Neural cell (in vitro differentiated cells): ENCODE measurements at regions not wholly inside any gene's neighbourhood (a gene's known extent, or its start where the extent isn't known, plus 50 kb on each side); places are given as distances from the start of the nearest gene placed in this dataset.

ENCODE experiments used
- H2AFZ ChIP-seq: fragments of 200-600, 300-800 bp; sonication (generic), shearing (Covaris generic); 2 replicates; pipeline ENCODE4 v1.6.0; 2014; ENCODE audit warnings: low read depth, mild to moderate bottlenecking, antibody characterized with exemption, low read length, moderate library complexity
- H3F3A ChIP-seq: fragments of 200-600 bp; shearing (Covaris generic); 2 replicates; pipeline ENCODE4 v1.6.1; 2016; ENCODE audit warnings: mild to moderate bottlenecking, moderate library complexity, mixed read lengths, antibody characterized with exemption, low read length; ENCODE audit not compliant: insufficient read depth, poor library complexity, severe bottlenecking
- H3K27ac ChIP-seq: fragments of 200-600, 300-800 bp; sonication (generic), shearing (Covaris generic); 2 replicates; pipeline ENCODE4 v1.5.1; 2014; ENCODE audit warnings: mild to moderate bottlenecking, low read length, moderate library complexity
- H3K27me3 ChIP-seq: fragments of 300-800, 200-600 bp; sonication (generic), shearing (Covaris generic); 2 replicates; pipeline ENCODE4 v1.6.0; 2014; ENCODE audit warnings: mild to moderate bottlenecking, low read depth, low read length, moderate library complexity; ENCODE audit not compliant: insufficient read depth
- H3K36me3 ChIP-seq: fragments of 300-800, 200-600 bp; sonication (generic), shearing (Covaris generic); 2 replicates; pipeline ENCODE4 v1.5.1; 2014; ENCODE audit warnings: mild to moderate bottlenecking, antibody characterized with exemption, low read length, moderate library complexity; ENCODE audit not compliant: insufficient read depth
- H3K4me2 ChIP-seq: fragments of 300-800, 200-600 bp; sonication (generic), shearing (Covaris generic); 2 replicates; pipeline ENCODE4 v1.6.0; 2014; ENCODE audit warnings: mild to moderate bottlenecking, low read length
- H3K4me3 ChIP-seq: fragments of 300-800, 200-600 bp; sonication (generic), shearing (Covaris generic); 2 replicates; pipeline ENCODE4 v1.5.1; 2014; ENCODE audit warnings: mild to moderate bottlenecking, low read length, moderate library complexity
- H3K79me2 ChIP-seq: fragments of 200-600 bp; shearing (Covaris generic); replicated peaks from 2 replicates; pipeline ENCODE4 v1.6.0; 2014; ENCODE audit warnings: mild to moderate bottlenecking, low read length, moderate library complexity; ENCODE audit not compliant: insufficient read depth
- H3K9ac ChIP-seq: fragments of 300-800, 200-600 bp; sonication (generic), shearing (Covaris generic); 2 replicates; pipeline ENCODE4 v1.6.1; 2016; ENCODE audit warnings: mild to moderate bottlenecking, low read length, mixed read lengths
- H3K9me2 ChIP-seq: fragments of 200-600 bp; shearing (Covaris generic); 2 replicates; pipeline ENCODE4 v1.6.1; 2016; ENCODE audit warnings: mild to moderate bottlenecking, low read length, mixed read lengths; ENCODE audit not compliant: insufficient read depth
- H3K9me3 ChIP-seq: fragments of 200-600, 300-800 bp; sonication (generic), shearing (Covaris generic); 2 replicates; pipeline ENCODE4 v1.6.1; 2016; ENCODE audit warnings: mild to moderate bottlenecking, mixed run types, low read length, moderate library complexity, mixed read lengths
- H4K20me1 ChIP-seq: fragments of 200-600 bp; shearing (Covaris generic); 2 replicates; pipeline ENCODE4 v1.6.1; 2016; ENCODE audit warnings: mild to moderate bottlenecking, mixed run types; ENCODE audit not compliant: insufficient read depth
- EP300 ChIP-seq: fragments of 450-650 bp; conservative IDR thresholded peaks from 2 replicates; pipeline ENCODE4 v1.6.1; 2014; ENCODE audit warnings: antibody characterized with exemption, mild to moderate bottlenecking, moderate library complexity; ENCODE audit not compliant: poor library complexity, severe bottlenecking
- EZH2 ChIP-seq: fragments of 200-600, 300-800 bp; shearing (Covaris generic), sonication (generic); IDR thresholded peaks from 2 replicates; pipeline ENCODE4 v1.6.1; 2014; ENCODE audit warnings: antibody characterized with exemption, low read length, borderline replicate concordance, mild to moderate bottlenecking; ENCODE audit not compliant: insufficient read depth, poor library complexity, severe bottlenecking
- MXI1 ChIP-seq: fragments of 450-650 bp; conservative IDR thresholded peaks from 2 replicates; pipeline ENCODE4 v1.6.1; 2014; ENCODE audit warnings: antibody characterized with exemption, mild to moderate bottlenecking; ENCODE audit not compliant: poor library complexity, severe bottlenecking
- POLR2AphosphoS5 ChIP-seq: IDR thresholded peaks from 2 replicates; pipeline ENCODE4 v1.6.1; 2012
- RAD21 ChIP-seq: fragments of 450-650 bp; conservative IDR thresholded peaks from 2 replicates; pipeline ENCODE4 v1.6.1; 2014; ENCODE audit warnings: antibody characterized with exemption, mild to moderate bottlenecking, moderate library complexity
- REST ChIP-seq: IDR thresholded peaks from 2 replicates; pipeline ENCODE4 v1.6.1; 2012; ENCODE audit warnings: borderline replicate concordance
- SMC3 ChIP-seq: fragments of 450-650 bp; conservative IDR thresholded peaks from 2 replicates; pipeline ENCODE4 v1.6.1; 2014; ENCODE audit warnings: antibody characterized with exemption, mild to moderate bottlenecking, moderate library complexity; ENCODE audit not compliant: poor library complexity
- TAF1 ChIP-seq: IDR thresholded peaks from 2 replicates; pipeline ENCODE4 v1.6.1; 2012; ENCODE audit warnings: low read depth
- TF ChIP-seq, protein P1 (sequence below): fragments of 450-650 bp; IDR thresholded peaks from 2 replicates; pipeline ENCODE4 v1.5.1; 2014; ENCODE audit warnings: antibody characterized with exemption, mild to moderate bottlenecking, moderate library complexity; ENCODE audit not compliant: poor library complexity, severe bottlenecking

GRCh38 chr7:131141443-131141967, 186.2 kb upstream of the MKLN1 start:
- H2AFZ ChIP-seq: no peak overlapping the region
- no peaks in the 10 kb centered on the region for H3F3A ChIP-seq
- H3K27me3 ChIP-seq: no peaks in the 10 kb centered on the region
- no peak overlapping the region for H3K4me2 ChIP-seq
- no peak overlapping the region for H3K4me3 ChIP-seq
- no peaks in the 10 kb centered on the region for H4K20me1 ChIP-seq
- TF ChIP-seq POLR2AphosphoS5 (no peak), TAF1 (no peak), EZH2 (no peak), REST (no peak), RAD21 (no peak), SMC3 (no peak), EP300 (no peak), MXI1 (no peak)
- TF ChIP-seq, protein P1, sequence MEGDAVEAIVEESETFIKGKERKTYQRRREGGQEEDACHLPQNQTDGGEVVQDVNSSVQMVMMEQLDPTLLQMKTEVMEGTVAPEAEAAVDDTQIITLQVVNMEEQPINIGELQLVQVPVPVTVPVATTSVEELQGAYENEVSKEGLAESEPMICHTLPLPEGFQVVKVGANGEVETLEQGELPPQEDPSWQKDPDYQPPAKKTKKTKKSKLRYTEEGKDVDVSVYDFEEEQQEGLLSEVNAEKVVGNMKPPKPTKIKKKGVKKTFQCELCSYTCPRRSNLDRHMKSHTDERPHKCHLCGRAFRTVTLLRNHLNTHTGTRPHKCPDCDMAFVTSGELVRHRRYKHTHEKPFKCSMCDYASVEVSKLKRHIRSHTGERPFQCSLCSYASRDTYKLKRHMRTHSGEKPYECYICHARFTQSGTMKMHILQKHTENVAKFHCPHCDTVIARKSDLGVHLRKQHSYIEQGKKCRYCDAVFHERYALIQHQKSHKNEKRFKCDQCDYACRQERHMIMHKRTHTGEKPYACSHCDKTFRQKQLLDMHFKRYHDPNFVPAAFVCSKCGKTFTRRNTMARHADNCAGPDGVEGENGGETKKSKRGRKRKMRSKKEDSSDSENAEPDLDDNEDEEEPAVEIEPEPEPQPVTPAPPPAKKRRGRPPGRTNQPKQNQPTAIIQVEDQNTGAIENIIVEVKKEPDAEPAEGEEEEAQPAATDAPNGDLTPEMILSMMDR: no peak
- no peak overlapping the region for H3K27ac ChIP-seq
- H3K79me2 ChIP-seq: no peaks in the 10 kb centered on the region
- H3K9ac ChIP-seq: no peak overlapping the region
- no peaks in the 10 kb centered on the region for H3K36me3 ChIP-seq
- no peaks in the 10 kb centered on the region for H3K9me2 ChIP-seq
- H3K9me3 ChIP-seq: no peaks in the 10 kb centered on the region

DNA sequence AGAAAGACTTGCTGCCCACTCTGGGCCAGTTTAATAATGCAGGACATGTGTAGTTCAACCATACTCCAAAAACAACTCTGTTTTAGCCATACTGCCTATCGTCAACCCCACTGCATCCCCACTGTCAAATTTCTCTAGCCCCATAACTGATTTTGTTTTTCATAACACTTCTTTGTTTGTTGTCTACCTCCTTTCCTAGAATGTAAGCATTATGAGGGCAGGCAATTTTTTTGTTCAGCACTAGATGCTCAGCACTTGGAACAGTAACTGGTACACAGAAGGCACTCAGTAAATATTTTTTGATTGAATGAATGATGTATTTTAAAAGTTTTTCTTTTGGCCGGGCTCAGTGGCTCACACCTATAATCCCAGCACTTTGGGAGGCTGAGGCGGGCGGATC, 183.8 kb upstream of the MKLN1 start:
- Histone ChIP-seq H3F3A (no peaks in the 10 kb centered on the region), H2AFZ (no peak overlapping the region), H3K9ac (no peak overlapping the region), H3K4me3 (no peak overlapping the region), H3K36me3 (no peaks in the 10 kb centered on the region), H3K79me2 (no peaks in the 10 kb centered on the region), H3K9me3 (no peaks in the 10 kb centered on the region), H4K20me1 (no peaks in the 10 kb centered on the region), H3K9me2 (no peaks in the 10 kb centered on the region), H3K27me3 (no peaks in the 10 kb centered on the region), H3K27ac (no peak overlapping the region), H3K4me2 (no peak overlapping the region)
- TF ChIP-seq POLR2AphosphoS5 (no peak), SMC3 (no peak)
- TF ChIP-seq, protein P1: no peak
